Stomach (tissue), 8 donors: ENCODE measurements at regions not wholly inside any gene's neighbourhood (a gene's known extent, or its start where the extent isn't known, plus 50 kb on each side); places are given as distances from the start of the nearest gene placed in this dataset.
A peak's percentile ranks its signal among the peaks of the same experiment; 100 is the strongest.

Experiments used
- DNase-seq, 2 donors: peaks; one replicate each; pipeline versions ENCODE4 v3.0.0 to v3.0.0-alpha.2; 2013 to 2019
- H3K27ac ChIP-seq, 5 donors: fragments of 200-600 bp in 4 of 5; sonication (generic) in 4 of 5; one replicate each; pipeline ENCODE4 v1.5.1; 2013 to 2019; ENCODE audit warnings: mild to moderate bottlenecking in 1 of 5, moderate library complexity in 1 of 5
- H3K27me3 ChIP-seq, 3 donors: fragments of 200-600 bp; sonication (generic); one replicate each; pipeline ENCODE4 v1.5.1; 2017 to 2019; ENCODE audit warnings: mixed run types in 1 of 3
- H3K36me3 ChIP-seq, 4 donors: fragments of 200-600 bp; sonication (generic); 1 replicate in 3 of 4; 2 replicates in 1 of 4; pipeline ENCODE4 v1.5.1; 2016 to 2019
- H3K4me1 ChIP-seq, 4 donors: fragments of 200-600 bp; sonication (generic); one replicate each; pipeline ENCODE4 v1.5.1; 2016 to 2019
- H3K4me3 ChIP-seq, 4 donors: fragments of 200-600 bp; sonication (generic) in 3 of 4; one replicate each; pipeline ENCODE4 v1.5.1; 2016 to 2019; ENCODE audit warnings: mild to moderate bottlenecking in 1 of 4
- H3K9me3 ChIP-seq, 4 donors: fragments of 200-600 bp; sonication (generic); one replicate each; pipeline ENCODE4 v1.5.1; 2016 to 2019
- CTCF ChIP-seq, 7 experiments: fragments of 450-650 bp in 4 of 7; fragments of 200-600 bp in 3 of 7; sonication (generic) in 3 of 7; IDR thresholded peaks; one replicate each; pipeline ENCODE4 v1.5.1; 2016 to 2019; ENCODE audit warnings: antibody characterized with exemption in 7 of 7, control low read depth in 2 of 7, mild to moderate bottlenecking in 1 of 7
- EP300 ChIP-seq: sonication (generic); formaldehyde crosslinking; IDR thresholded peaks from one replicate; pipeline ENCODE4 v1.6.1; 2017; ENCODE audit warnings: antibody characterized with exemption
- POLR2A ChIP-seq, 4 donors: fragments of 450-650 bp; IDR thresholded peaks; one replicate each; pipeline ENCODE4 v1.6.1; 2016; ENCODE audit warnings: antibody characterized with exemption in 4 of 4, control low read depth in 2 of 4, mild to moderate bottlenecking in 1 of 4, moderate library complexity in 1 of 4
- POLR2AphosphoS5 ChIP-seq, 3 donors: sonication (generic); formaldehyde crosslinking; IDR thresholded peaks; one replicate each; pipeline ENCODE4 v1.6.1; 2016; ENCODE audit warnings: antibody characterized with exemption in 3 of 3
- WGBS, 5 donors: extraction: QIAGEN DNeasy Blood & Tissue Kit in 3 of 5; methylation state at CpG; one replicate each; pipeline versions ENCODE4 v1.1.5 to v1.1.7; 2013 to 2018; 5-methylcytosine and 5-hydroxymethylcytosine counted together
- intact Hi-C: fragments of 100-400 bp; cut with DNase I; formaldehyde crosslinking; loops from one replicate; pipeline ENCODE4 v1.15.1; 2023; ENCODE audit warnings: low total_unique reads
- donor health status: healthy with polysubstance abuse.
- donor health status: Bipolar disorder and iron deficiency.
- donor health status: healthy.

- Histone ChIP-seq H3K27me3 (no peaks in the 10 kb centered on the region), H3K4me1 (peaks cover 0 to 34% (median 12%) of the 10 kb centered on the region in 4 donors), H3K36me3 (no peaks in the 10 kb centered on the region), H3K27ac (peak overlapping the region in 1 of 5 donors; percentile 36), H3K9me3 (no peaks in the 10 kb centered on the region), H3K4me3 (no peak overlapping the region)
- intact Hi-C loops: no loop called here
- WGBS, 5 donors: 72 to 79% (median 77%) methylated on average over 3 of the region's 3 CpGs
- TF ChIP-seq POLR2A (IDR thresholded peaks at IDR 0.05) (no peak), CTCF (IDR thresholded peaks at IDR 0.05) (no peak), POLR2AphosphoS5 (IDR thresholded peaks at IDR 0.05) (no peak), EP300 (no peak)
- DNase-seq: no peak
Measured at GRCh38 chr3:159823780-159824179, 164.9 kb upstream of the IL12A start.

GRCh38 chr3:159824333-159824732 lies 164.3 kb upstream of the IL12A start:
- Histone ChIP-seq H3K9me3 (no peaks in the 10 kb centered on the region), H3K4me3 (no peak overlapping the region), H3K27ac (peak overlapping the region in 3 of 5 donors; percentile 7 to 36 (median 7)), H3K36me3 (no peaks in the 10 kb centered on the region), H3K4me1 (peaks cover 0 to 36% (median 14%) of the 10 kb centered on the region in 4 donors), H3K27me3 (no peaks in the 10 kb centered on the region)
- TF ChIP-seq CTCF (IDR thresholded peaks at IDR 0.05): no peak
- no peak for TF ChIP-seq POLR2A (IDR thresholded peaks at IDR 0.05)
- TF ChIP-seq EP300: no peak
- TF ChIP-seq POLR2AphosphoS5 (IDR thresholded peaks at IDR 0.05): peak in 2 of 3 donors; percentile 28 to 56
- intact Hi-C loops: no loop called here
- DNase-seq: peak in 1 of 2 donors; percentile 70
- 10 to 27% (median 20%) methylated on average over 2 of the region's 2 CpGs for WGBS, 5 donors

- Histone ChIP-seq H3K4me3 (no peak overlapping the region), H3K4me1 (peaks cover 0 to 44% (median 18%) of the 10 kb centered on the region in 4 donors), H3K27ac (no peak overlapping the region), H3K36me3 (no peaks in the 10 kb centered on the region), H3K9me3 (no peaks in the 10 kb centered on the region), H3K27me3 (no peaks in the 10 kb centered on the region)
- no peak for TF ChIP-seq EP300
- intact Hi-C loops: no loop called here
- DNase-seq: no peak
- WGBS, 5 donors: 46 to 61% (median 59%) methylated on average over 4 to 5 of the region's 5 CpGs
Measured at GRCh38 chr3:159825216-159825854, 163.3 kb upstream of the IL12A start.

GRCh38 chr3:159828542-159828943 lies 160.1 kb upstream of the IL12A start:
- H3K36me3 ChIP-seq: no peaks in the 10 kb centered on the region
- no peaks in the 10 kb centered on the region for H3K9me3 ChIP-seq
- intact Hi-C loops: no loop called here
- no peaks in the 10 kb centered on the region for H3K27me3 ChIP-seq
- H3K4me3 ChIP-seq: no peak overlapping the region
- H3K27ac ChIP-seq: peak overlapping the region in 1 of 5 donors; percentile 37
- TF ChIP-seq EP300 (no peak), CTCF (IDR thresholded peaks at IDR 0.05) (peak in 3 of 7 experiments; percentile 36 to 44 (median 37))
- WGBS, 5 donors: 12 to 25% (median 17%) methylated on average over 5 of the region's 5 CpGs
- H3K4me1 ChIP-seq: peaks cover 0 to 56% (median 27%) of the 10 kb centered on the region in 4 donors
- DNase-seq: peak in 1 of 2 donors; percentile 71

GRCh38 chr3:159829056-159829455 lies 159.6 kb upstream of the IL12A start:
- WGBS, 5 donors: 83 to 94% (median 93%) methylated on average over 4 of the region's 4 CpGs
- TF ChIP-seq CTCF (IDR thresholded peaks at IDR 0.05) (no peak), EP300 (no peak), POLR2AphosphoS5 (IDR thresholded peaks at IDR 0.05) (no peak), POLR2A (IDR thresholded peaks at IDR 0.05) (no peak)
- H3K9me3 ChIP-seq: no peaks in the 10 kb centered on the region
- H3K4me3 ChIP-seq: no peak overlapping the region
- H3K36me3 ChIP-seq: no peaks in the 10 kb centered on the region
- intact Hi-C loops: no loop called here
- peak overlapping the region in 1 of 5 donors; percentile 37 for H3K27ac ChIP-seq
- H3K4me1 ChIP-seq: peaks cover 0 to 51% (median 26%) of the 10 kb centered on the region in 4 donors
- H3K27me3 ChIP-seq: no peaks in the 10 kb centered on the region
- no peak for DNase-seq
